KMS-11 (cell line): ENCODE measurements at regions not wholly inside any gene's neighbourhood (a gene's known extent, or its start where the extent isn't known, plus 50 kb on each side); places are given as distances from the start of the nearest gene placed in this dataset.

Experiments used
- H2AFZ ChIP-seq: fragments of 200-600 bp; sonication (generic); 2 replicates; pipeline ENCODE4 v1.6.1; 2016; ENCODE audit warnings: antibody characterized with exemption, mixed run types, low read depth
- H3K27ac ChIP-seq: fragments of 200-600 bp; sonication (generic); 2 replicates; pipeline ENCODE4 v1.6.1; 2016; ENCODE audit warnings: mild to moderate bottlenecking, mixed run types
- H3K27me3 ChIP-seq: fragments of 200-600 bp; sonication (generic); 2 replicates; pipeline ENCODE4 v1.6.1; 2017; ENCODE audit warnings: mild to moderate bottlenecking, low read depth, mixed run types, moderate library complexity; ENCODE audit not compliant: insufficient read depth
- H3K36me3 ChIP-seq: fragments of 200-600 bp; sonication (generic); 2 replicates; pipeline ENCODE4 v1.6.1; 2017; ENCODE audit warnings: mild to moderate bottlenecking, mixed run types; ENCODE audit not compliant: insufficient read depth
- H3K4me1 ChIP-seq: fragments of 200-600 bp; sonication (generic); 2 replicates; pipeline ENCODE4 v1.6.1; 2016; ENCODE audit warnings: mild to moderate bottlenecking, low read depth, mixed run types; ENCODE audit not compliant: poor library complexity, severe bottlenecking
- H3K4me2 ChIP-seq: fragments of 200-600 bp; sonication (generic); 2 replicates; pipeline ENCODE4 v1.7.0; 2016; ENCODE audit warnings: mild to moderate bottlenecking, mixed run types
- H3K4me3 ChIP-seq: fragments of 200-600 bp; sonication (generic); IDR thresholded peaks from 2 replicates; pipeline ENCODE4 v1.6.1; 2017; ENCODE audit warnings: low read depth, low read length, mixed read lengths; ENCODE audit not compliant: insufficient read depth
- H3K79me2 ChIP-seq: fragments of 200-600 bp; sonication (generic); 2 replicates; pipeline ENCODE4 v1.6.1; 2016; ENCODE audit warnings: low read depth, mixed run types; ENCODE audit not compliant: insufficient read depth
- H3K9ac ChIP-seq: fragments of 200-600 bp; sonication (generic); 2 replicates; pipeline ENCODE4 v1.6.1; 2016; ENCODE audit warnings: mild to moderate bottlenecking, mixed run types
- H4K20me1 ChIP-seq: fragments of 200-600 bp; sonication (generic); 2 replicates; pipeline ENCODE4 v1.6.1; 2016; ENCODE audit warnings: mild to moderate bottlenecking, mixed run types; ENCODE audit not compliant: insufficient read depth
- TF ChIP-seq, protein P1 (sequence below): fragments of 200-600 bp; sonication (generic); conservative IDR thresholded peaks from 2 replicates; pipeline ENCODE4 v1.6.1; 2017; ENCODE audit warnings: low read depth, mild to moderate bottlenecking, antibody characterized with exemption, low read length, moderate library complexity, mixed read lengths

GRCh38 chr2:186256540-186256939 lies 229.5 kb upstream of the ZC3H15 start:
- no peak overlapping the region for H3K27ac ChIP-seq
- no peaks in the 10 kb centered on the region for H4K20me1 ChIP-seq
- H3K79me2 ChIP-seq, result no peaks in the 10 kb centered on the region
- H3K4me1 ChIP-seq, result peaks cover 6% of the 10 kb centered on the region
- H3K9ac ChIP-seq, result no peak overlapping the region
- no peak overlapping the region for H3K4me3 ChIP-seq
- no peaks in the 10 kb centered on the region for H3K36me3 ChIP-seq
- no peak overlapping the region for H3K4me2 ChIP-seq
- no peak overlapping the region for H2AFZ ChIP-seq
- no peaks in the 10 kb centered on the region for H3K27me3 ChIP-seq
- TF ChIP-seq, protein P1, sequence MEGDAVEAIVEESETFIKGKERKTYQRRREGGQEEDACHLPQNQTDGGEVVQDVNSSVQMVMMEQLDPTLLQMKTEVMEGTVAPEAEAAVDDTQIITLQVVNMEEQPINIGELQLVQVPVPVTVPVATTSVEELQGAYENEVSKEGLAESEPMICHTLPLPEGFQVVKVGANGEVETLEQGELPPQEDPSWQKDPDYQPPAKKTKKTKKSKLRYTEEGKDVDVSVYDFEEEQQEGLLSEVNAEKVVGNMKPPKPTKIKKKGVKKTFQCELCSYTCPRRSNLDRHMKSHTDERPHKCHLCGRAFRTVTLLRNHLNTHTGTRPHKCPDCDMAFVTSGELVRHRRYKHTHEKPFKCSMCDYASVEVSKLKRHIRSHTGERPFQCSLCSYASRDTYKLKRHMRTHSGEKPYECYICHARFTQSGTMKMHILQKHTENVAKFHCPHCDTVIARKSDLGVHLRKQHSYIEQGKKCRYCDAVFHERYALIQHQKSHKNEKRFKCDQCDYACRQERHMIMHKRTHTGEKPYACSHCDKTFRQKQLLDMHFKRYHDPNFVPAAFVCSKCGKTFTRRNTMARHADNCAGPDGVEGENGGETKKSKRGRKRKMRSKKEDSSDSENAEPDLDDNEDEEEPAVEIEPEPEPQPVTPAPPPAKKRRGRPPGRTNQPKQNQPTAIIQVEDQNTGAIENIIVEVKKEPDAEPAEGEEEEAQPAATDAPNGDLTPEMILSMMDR, result peak; percentile 73

DNA sequence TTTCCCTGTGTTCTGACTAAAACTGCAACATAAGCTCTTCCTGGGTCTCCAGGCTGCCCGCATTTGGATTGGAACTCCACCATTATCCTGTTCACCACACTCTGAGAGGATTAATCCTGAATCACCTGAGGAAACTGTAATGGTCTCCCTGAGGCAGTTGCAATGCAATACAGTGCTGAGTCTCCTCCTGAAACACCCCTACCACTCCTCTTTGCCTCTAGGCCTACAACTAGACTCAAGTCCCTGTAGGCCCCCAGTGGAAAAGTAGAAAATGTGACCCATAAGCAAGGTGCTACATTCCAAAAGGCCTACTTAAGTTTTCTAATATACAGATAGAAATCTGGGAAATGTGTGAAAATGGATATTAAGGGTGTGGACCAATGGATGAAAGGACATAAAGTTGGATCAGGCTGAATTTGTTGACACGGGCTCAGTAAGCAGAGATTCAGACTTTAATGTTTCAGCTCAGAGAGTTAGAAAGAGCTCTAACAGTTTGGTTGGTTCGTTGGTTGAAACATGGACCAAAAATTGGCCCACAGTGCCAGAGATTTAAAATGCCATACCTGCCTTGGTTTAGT lies 222.3 kb upstream of the ZC3H15 start:
- Histone ChIP-seq H3K4me3 (no peak overlapping the region), H3K27ac (no peak overlapping the region), H4K20me1 (no peaks in the 10 kb centered on the region), H3K27me3 (no peaks in the 10 kb centered on the region), H2AFZ (no peak overlapping the region), H3K79me2 (no peaks in the 10 kb centered on the region), H3K4me2 (no peak overlapping the region), H3K9ac (no peak overlapping the region), H3K36me3 (no peaks in the 10 kb centered on the region), H3K4me1 (no peaks in the 10 kb centered on the region)
- TF ChIP-seq, protein P1, result no peak

GRCh38 chr2:186269536-186269935 lies 216.5 kb upstream of the ZC3H15 start:
- Histone ChIP-seq H3K4me1 (no peaks in the 10 kb centered on the region), H4K20me1 (no peaks in the 10 kb centered on the region), H3K79me2 (no peaks in the 10 kb centered on the region), H3K4me2 (no peak overlapping the region), H3K27ac (no peak overlapping the region), H3K9ac (no peak overlapping the region), H3K27me3 (no peaks in the 10 kb centered on the region), H3K36me3 (no peaks in the 10 kb centered on the region), H3K4me3 (no peak overlapping the region), H2AFZ (no peak overlapping the region)
- TF ChIP-seq, protein P1, result no peak

GRCh38 chr2:186273953-186274352 lies 212.1 kb upstream of the ZC3H15 start:
- H3K79me2 ChIP-seq, result no peaks in the 10 kb centered on the region
- no peak overlapping the region for H3K27ac ChIP-seq
- H3K4me2 ChIP-seq, result no peak overlapping the region
- no peak overlapping the region for H2AFZ ChIP-seq
- H3K27me3 ChIP-seq, result no peaks in the 10 kb centered on the region
- H3K4me1 ChIP-seq, result no peaks in the 10 kb centered on the region
- H3K4me3 ChIP-seq, result no peak overlapping the region
- no peaks in the 10 kb centered on the region for H3K36me3 ChIP-seq
- H3K9ac ChIP-seq, result no peak overlapping the region
- no peaks in the 10 kb centered on the region for H4K20me1 ChIP-seq
- TF ChIP-seq, protein P1, result no peak
